ENCODE measurements at regions not wholly inside any gene's neighbourhood (a gene's known extent, or its start where the extent isn't known, plus 50 kb on each side); places are given as distances from the start of the nearest gene placed in this dataset.

DNA sequence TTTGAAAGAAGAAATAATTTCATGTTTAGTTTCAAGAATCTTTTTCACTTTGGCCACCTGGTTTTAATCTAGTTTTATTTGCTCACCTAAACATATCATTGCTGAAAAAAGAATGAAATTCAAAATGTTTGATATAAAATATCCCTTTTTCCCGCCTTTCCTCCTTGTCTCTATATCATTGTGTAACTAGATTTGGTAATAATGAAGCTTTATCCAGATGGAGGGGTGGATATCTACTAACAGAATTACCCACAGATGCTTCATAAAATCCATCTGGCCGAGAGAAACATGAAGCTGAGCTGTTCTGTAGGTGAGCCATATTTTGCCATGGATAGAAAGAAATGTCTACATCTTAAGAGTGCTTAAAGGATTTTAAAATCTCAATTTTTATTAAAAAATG is 214.7 kb downstream of the ICE1 start:
- TF ChIP-seq SPI1 (IDR thresholded peaks at IDR 0.05; ENCODE audit: borderline replicate concordance, low read depth) (no peak), POLR2AphosphoS5 (IDR thresholded peaks at IDR 0.05; ENCODE audit: low read depth) (no peak)
- TF ChIP-seq, protein P1, sequence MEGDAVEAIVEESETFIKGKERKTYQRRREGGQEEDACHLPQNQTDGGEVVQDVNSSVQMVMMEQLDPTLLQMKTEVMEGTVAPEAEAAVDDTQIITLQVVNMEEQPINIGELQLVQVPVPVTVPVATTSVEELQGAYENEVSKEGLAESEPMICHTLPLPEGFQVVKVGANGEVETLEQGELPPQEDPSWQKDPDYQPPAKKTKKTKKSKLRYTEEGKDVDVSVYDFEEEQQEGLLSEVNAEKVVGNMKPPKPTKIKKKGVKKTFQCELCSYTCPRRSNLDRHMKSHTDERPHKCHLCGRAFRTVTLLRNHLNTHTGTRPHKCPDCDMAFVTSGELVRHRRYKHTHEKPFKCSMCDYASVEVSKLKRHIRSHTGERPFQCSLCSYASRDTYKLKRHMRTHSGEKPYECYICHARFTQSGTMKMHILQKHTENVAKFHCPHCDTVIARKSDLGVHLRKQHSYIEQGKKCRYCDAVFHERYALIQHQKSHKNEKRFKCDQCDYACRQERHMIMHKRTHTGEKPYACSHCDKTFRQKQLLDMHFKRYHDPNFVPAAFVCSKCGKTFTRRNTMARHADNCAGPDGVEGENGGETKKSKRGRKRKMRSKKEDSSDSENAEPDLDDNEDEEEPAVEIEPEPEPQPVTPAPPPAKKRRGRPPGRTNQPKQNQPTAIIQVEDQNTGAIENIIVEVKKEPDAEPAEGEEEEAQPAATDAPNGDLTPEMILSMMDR (IDR thresholded peaks at IDR 0.05; ENCODE audit: insufficient read depth, low read length), result no peak

Measured in HL-60 (cell line).